ENCODE measurements at regions not wholly inside any gene's neighbourhood (a gene's known extent, or its start where the extent isn't known, plus 50 kb on each side); places are given as distances from the start of the nearest gene placed in this dataset.

DNA sequence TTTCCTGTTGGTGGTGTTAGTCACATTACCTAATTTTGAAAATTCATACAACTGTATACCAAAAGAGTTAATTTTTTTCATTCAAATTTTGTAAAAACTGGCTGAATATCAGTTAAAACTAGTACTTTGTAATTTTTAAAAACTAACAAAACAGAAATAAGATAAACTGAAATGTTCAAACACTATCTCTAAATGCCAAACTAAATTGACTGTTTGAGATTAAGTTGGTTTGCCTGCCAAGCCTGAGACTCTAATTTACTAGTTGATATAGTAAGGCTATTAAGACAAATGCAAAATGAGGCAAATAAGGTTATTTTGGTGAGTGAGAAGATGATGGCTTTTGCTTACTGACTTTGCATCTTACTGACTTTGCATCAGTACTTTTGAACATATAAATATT is 1134.9 kb upstream of the LRRN3 start:
- TF ChIP-seq, protein P1, sequence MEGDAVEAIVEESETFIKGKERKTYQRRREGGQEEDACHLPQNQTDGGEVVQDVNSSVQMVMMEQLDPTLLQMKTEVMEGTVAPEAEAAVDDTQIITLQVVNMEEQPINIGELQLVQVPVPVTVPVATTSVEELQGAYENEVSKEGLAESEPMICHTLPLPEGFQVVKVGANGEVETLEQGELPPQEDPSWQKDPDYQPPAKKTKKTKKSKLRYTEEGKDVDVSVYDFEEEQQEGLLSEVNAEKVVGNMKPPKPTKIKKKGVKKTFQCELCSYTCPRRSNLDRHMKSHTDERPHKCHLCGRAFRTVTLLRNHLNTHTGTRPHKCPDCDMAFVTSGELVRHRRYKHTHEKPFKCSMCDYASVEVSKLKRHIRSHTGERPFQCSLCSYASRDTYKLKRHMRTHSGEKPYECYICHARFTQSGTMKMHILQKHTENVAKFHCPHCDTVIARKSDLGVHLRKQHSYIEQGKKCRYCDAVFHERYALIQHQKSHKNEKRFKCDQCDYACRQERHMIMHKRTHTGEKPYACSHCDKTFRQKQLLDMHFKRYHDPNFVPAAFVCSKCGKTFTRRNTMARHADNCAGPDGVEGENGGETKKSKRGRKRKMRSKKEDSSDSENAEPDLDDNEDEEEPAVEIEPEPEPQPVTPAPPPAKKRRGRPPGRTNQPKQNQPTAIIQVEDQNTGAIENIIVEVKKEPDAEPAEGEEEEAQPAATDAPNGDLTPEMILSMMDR (IDR thresholded peaks at IDR 0.05; ENCODE audit: low read depth, low read length, poor library complexity, severe bottlenecking), result no peak
- TF ChIP-seq EZH2phosphoT487 (IDR thresholded peaks at IDR 0.05; ENCODE audit: borderline replicate concordance, low read length), result no peak
